ENCODE measurements at regions not wholly inside any gene's neighbourhood (a gene's known extent, or its start where the extent isn't known, plus 50 kb on each side); places are given as distances from the start of the nearest gene placed in this dataset.

DNA sequence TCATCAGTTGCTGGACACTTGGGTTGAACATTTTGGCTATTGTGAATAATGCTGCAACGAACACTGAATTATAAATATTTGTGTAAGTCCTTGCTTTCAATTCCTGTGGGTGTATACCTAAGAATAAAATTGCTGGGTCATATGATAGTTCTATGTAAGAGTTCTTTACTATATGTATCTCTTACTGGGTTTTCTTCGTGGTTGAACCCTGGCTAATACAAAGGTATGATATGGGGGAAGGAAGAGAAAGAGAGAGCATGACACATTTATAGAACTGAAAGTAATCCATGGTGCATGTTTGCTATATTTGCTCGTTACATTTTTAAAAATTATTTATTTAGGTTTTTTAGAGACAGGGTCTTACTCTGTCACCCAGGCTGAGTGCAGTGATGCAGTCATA lies 143.1 kb upstream of the GAREM1 start:
- TF ChIP-seq POLR2AphosphoS5 (IDR thresholded peaks at IDR 0.05) (no peak), EZH2 (IDR thresholded peaks at IDR 0.05; ENCODE audit: borderline replicate concordance, insufficient read depth, low read length, poor library complexity, severe bottlenecking) (no peak), TAF1 (IDR thresholded peaks at IDR 0.05; ENCODE audit: low read depth) (no peak), EP300 (conservative IDR thresholded peaks at IDR 0.05; ENCODE audit: poor library complexity, severe bottlenecking) (no peak), RAD21 (conservative IDR thresholded peaks at IDR 0.05) (no peak), SMC3 (conservative IDR thresholded peaks at IDR 0.05; ENCODE audit: poor library complexity) (no peak), MXI1 (conservative IDR thresholded peaks at IDR 0.05; ENCODE audit: poor library complexity, severe bottlenecking) (no peak)
- TF ChIP-seq, protein P1, sequence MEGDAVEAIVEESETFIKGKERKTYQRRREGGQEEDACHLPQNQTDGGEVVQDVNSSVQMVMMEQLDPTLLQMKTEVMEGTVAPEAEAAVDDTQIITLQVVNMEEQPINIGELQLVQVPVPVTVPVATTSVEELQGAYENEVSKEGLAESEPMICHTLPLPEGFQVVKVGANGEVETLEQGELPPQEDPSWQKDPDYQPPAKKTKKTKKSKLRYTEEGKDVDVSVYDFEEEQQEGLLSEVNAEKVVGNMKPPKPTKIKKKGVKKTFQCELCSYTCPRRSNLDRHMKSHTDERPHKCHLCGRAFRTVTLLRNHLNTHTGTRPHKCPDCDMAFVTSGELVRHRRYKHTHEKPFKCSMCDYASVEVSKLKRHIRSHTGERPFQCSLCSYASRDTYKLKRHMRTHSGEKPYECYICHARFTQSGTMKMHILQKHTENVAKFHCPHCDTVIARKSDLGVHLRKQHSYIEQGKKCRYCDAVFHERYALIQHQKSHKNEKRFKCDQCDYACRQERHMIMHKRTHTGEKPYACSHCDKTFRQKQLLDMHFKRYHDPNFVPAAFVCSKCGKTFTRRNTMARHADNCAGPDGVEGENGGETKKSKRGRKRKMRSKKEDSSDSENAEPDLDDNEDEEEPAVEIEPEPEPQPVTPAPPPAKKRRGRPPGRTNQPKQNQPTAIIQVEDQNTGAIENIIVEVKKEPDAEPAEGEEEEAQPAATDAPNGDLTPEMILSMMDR (IDR thresholded peaks at IDR 0.05; ENCODE audit: poor library complexity, severe bottlenecking), result no peak
- TF ChIP-seq, protein P2, sequence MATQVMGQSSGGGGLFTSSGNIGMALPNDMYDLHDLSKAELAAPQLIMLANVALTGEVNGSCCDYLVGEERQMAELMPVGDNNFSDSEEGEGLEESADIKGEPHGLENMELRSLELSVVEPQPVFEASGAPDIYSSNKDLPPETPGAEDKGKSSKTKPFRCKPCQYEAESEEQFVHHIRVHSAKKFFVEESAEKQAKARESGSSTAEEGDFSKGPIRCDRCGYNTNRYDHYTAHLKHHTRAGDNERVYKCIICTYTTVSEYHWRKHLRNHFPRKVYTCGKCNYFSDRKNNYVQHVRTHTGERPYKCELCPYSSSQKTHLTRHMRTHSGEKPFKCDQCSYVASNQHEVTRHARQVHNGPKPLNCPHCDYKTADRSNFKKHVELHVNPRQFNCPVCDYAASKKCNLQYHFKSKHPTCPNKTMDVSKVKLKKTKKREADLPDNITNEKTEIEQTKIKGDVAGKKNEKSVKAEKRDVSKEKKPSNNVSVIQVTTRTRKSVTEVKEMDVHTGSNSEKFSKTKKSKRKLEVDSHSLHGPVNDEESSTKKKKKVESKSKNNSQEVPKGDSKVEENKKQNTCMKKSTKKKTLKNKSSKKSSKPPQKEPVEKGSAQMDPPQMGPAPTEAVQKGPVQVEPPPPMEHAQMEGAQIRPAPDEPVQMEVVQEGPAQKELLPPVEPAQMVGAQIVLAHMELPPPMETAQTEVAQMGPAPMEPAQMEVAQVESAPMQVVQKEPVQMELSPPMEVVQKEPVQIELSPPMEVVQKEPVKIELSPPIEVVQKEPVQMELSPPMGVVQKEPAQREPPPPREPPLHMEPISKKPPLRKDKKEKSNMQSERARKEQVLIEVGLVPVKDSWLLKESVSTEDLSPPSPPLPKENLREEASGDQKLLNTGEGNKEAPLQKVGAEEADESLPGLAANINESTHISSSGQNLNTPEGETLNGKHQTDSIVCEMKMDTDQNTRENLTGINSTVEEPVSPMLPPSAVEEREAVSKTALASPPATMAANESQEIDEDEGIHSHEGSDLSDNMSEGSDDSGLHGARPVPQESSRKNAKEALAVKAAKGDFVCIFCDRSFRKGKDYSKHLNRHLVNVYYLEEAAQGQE (IDR thresholded peaks at IDR 0.05; ENCODE audit: borderline replicate concordance), result no peak

Data from neural cell (in vitro differentiated cells).